ENCODE measurements at regions not wholly inside any gene's neighbourhood (a gene's known extent, or its start where the extent isn't known, plus 50 kb on each side); places are given as distances from the start of the nearest gene placed in this dataset.

GRCh38 chr1:217373761-217374701 is 256.9 kb downstream of the GPATCH2 start:
- H3K4me3 ChIP-seq (replicated peaks in 1 of 2; ENCODE audit: low read depth in 2 of 2, low read length in 2 of 2): no peak overlapping the region
- no peak for DNase-seq (ENCODE audit: low read depth in 2 of 2)
- no peak for TF ChIP-seq CTCF (IDR thresholded peaks at IDR 0.05; ENCODE audit: low read depth, low read length)

GRCh38 chr1:217372049-217372970 is 258.6 kb downstream of the GPATCH2 start:
- DNase-seq (ENCODE audit: low read depth in 2 of 2): no peak
- H3K4me3 ChIP-seq (replicated peaks in 1 of 2; ENCODE audit: low read depth in 2 of 2, low read length in 2 of 2): no peak overlapping the region
- no peak for TF ChIP-seq CTCF (IDR thresholded peaks at IDR 0.05; ENCODE audit: low read depth, low read length)

- DNase-seq (ENCODE audit: low read depth in 2 of 2): no peak
- no peak overlapping the region for H3K4me3 ChIP-seq (replicated peaks in 1 of 2; ENCODE audit: low read depth in 2 of 2, low read length in 2 of 2)
- TF ChIP-seq CTCF (IDR thresholded peaks at IDR 0.05; ENCODE audit: low read depth, low read length): no peak
Measured at GRCh38 chr1:217370757-217371156, 260.1 kb downstream of the GPATCH2 start.

GRCh38 chr1:217369996-217370551 is 260.8 kb downstream of the GPATCH2 start:
- no peak overlapping the region for H3K4me3 ChIP-seq (replicated peaks in 1 of 2; ENCODE audit: low read depth in 2 of 2, low read length in 2 of 2)
- TF ChIP-seq CTCF (IDR thresholded peaks at IDR 0.05; ENCODE audit: low read depth, low read length): no peak
- DNase-seq (ENCODE audit: low read depth in 2 of 2): peak in 1 of 2 donors; percentile 2

- no peak for TF ChIP-seq CTCF (IDR thresholded peaks at IDR 0.05; ENCODE audit: low read depth, low read length)
- no peak for DNase-seq (ENCODE audit: low read depth in 2 of 2)
- H3K4me3 ChIP-seq (replicated peaks in 1 of 2; ENCODE audit: low read depth in 2 of 2, low read length in 2 of 2): no peak overlapping the region
Measured at GRCh38 chr1:217369271-217369981, 261.5 kb downstream of the GPATCH2 start.

GRCh38 chr1:217364220-217364619 is 266.7 kb downstream of the GPATCH2 start:
- no peak for DNase-seq (ENCODE audit: low read depth in 2 of 2)
- no peak overlapping the region for H3K4me3 ChIP-seq (replicated peaks in 1 of 2; ENCODE audit: low read depth in 2 of 2, low read length in 2 of 2)
- no peak for TF ChIP-seq CTCF (IDR thresholded peaks at IDR 0.05; ENCODE audit: low read depth, low read length)

Data from cardiac fibroblast (primary cell).